MV-4-11 (cell line): ENCODE measurements at regions not wholly inside any gene's neighbourhood (a gene's known extent, or its start where the extent isn't known, plus 50 kb on each side); places are given as distances from the start of the nearest gene placed in this dataset.
"Not testable (repeated sequence)": the region's sequence is repeated elsewhere in the genome, so short reads cannot be mapped to it uniquely, and the experiment has no call there.

Source experiments
- DNase-seq: peaks from one replicate; lab custom pipeline; 2025; lab: John Stamatoyannopoulos, UW

GRCh38 chr12:127457726-127458125, 809.2 kb upstream of the TMEM132C start:
- DNase-seq = no peak

- no peak for DNase-seq
These were observed 807.8 kb upstream of the TMEM132C start for GRCh38 chr12:127459166-127459565.

DNA sequence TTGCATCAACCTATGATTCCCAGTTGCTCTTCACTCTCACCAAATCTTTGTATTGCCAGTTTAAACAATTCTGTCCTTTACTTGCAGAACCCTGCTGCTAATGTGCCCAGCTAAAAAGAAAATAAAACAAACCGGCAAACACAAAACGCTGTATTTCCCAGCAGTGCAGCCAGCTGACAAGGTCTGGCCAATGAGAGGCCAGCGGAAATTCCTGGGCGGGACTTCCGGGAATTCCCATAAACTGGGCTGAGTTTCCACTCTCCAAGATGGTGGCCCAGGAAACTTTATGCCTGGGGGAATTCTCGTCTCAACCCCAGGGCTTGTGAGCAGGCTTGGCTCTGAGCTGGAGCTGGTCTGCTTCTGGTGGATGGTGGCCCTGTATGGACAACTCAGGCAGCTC, 807.3 kb upstream of the TMEM132C start:
- DNase-seq = no peak

- DNase-seq = no peak
These were observed 803.7 kb upstream of the TMEM132C start for GRCh38 chr12:127463237-127463636.

GRCh38 chr12:127469331-127469730, 797.6 kb upstream of the TMEM132C start:
- no peak for DNase-seq

DNA sequence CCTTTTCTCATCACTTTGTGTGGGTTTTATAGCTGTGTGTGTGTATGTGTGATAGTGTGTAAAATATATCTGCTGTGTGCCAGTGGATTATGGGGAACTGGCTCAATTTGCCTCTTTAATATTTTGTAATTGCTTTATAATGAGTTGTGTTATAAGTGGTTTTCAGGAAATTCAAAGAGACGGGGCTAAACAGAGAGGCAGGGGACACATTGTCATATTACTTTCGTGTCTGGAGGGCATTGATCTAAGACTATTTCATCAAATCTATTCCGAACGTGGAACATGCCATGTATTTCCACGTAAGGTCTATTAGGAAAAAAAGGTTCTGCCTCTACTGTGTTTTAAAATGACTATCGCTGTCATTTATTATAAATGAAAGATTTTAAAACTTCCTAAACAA, 793.2 kb upstream of the TMEM132C start:
- no peak for DNase-seq

DNA sequence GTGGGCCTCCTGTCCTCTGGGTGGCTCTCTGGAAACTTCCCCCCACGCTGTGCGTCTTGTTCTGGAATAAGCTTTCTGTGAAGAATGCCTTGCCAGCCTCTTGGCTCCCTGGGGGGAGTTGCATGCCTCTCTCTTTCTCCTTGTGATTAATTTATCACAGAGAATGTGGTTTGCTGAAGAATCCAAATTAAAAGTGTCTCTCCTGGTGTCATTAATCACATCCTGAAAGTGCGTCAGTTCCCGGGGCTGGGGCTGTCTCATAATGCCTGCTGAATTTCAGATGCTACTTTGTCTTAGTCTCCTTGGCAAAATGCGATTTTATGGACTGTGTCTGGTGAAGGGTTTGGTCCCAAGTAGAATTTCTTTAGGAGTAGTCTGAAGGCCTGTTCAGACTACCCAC, 787.7 kb upstream of the TMEM132C start:
- DNase-seq = no peak

- no peak for DNase-seq
These were observed 786.1 kb upstream of the TMEM132C start for GRCh38 chr12:127480775-127481314.

DNA sequence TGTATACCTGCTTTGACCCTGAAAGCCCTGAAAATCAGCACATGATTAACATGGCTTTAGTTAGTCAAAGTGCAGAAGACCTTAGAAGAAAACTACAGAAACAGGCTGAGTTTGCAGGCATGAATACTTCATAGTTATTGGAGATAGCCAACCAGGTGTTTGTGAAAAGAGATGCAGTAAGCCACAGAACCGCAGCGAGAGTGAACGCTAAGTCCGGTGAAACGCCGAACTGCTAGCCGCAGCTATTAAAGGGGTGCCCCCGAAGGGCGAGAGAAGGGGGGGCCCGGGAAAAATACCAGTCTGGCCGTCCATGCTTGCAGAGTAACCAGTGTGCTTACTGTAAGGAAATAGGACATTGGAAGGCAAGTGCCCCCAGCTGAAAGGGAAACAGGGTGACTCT, 784.0 kb upstream of the TMEM132C start:
- DNase-seq = no peak

DNA sequence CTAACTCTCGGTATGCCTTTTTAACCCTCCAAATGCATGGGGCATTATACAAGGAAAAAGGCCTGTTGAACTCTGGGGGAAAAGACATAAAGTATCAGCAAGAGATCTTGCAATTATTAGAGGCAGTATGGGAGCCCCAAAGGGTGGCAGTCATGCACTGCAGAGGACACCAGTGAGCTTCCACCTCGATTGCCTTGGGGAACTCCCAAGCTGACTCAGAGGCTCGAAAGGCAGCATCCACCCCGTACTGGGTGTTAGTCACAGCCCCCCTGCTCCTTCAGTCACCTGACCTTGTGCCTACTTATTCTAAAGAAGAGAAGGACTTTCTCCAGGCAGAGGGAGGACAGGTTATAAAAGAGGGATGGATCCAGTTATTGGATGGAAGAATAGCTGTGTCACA, 781.4 kb upstream of the TMEM132C start:
- peak; percentile 76 for DNase-seq

DNA sequence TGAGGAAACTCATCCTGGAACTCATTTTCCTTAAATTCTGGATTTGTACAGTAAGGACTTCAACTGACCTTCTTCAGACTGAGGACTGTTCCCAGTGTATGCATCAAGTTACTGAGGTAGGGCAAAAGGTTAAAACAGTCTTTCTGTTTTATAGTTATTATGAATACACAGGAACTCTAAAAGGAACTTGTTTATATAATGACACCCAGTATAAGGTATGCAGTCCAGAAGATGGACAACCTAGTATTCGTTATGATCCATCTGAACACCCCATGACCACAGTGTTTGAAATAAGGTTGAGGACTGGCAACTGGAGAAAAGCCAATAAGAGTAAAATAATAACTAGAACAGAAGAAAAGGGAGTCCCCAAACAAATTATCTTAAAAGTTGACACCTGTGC, 779.9 kb upstream of the TMEM132C start:
- no peak for DNase-seq

DNA sequence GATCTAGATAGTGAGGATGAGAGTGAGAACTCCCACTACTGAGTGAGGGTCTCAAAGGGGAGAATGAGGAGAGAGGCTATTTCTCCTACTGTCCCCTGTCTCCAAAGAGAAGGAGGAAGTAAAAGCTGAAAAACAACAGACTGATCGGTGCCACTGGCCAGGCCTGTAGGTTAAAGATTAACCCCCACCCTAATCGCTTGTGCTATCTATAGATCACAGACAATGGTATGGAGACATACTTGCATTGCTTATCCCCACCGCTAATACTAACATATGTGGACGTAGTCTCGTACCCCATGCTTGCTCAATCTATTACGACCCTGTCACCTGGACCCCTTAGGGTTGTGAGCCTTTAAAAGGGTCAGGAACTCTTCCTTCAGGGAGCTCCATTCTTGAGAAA, 777.9 kb upstream of the TMEM132C start:
- no peak for DNase-seq

GRCh38 chr12:127494961-127495915, 771.7 kb upstream of the TMEM132C start:
- no peak for DNase-seq

- no peak for DNase-seq
These were observed 770.7 kb upstream of the TMEM132C start for GRCh38 chr12:127496255-127496654.

GRCh38 chr12:127500512-127501035, 766.4 kb upstream of the TMEM132C start:
- no peak for DNase-seq

- DNase-seq = no peak
These were observed 765.1 kb upstream of the TMEM132C start for GRCh38 chr12:127501916-127502315.

DNA sequence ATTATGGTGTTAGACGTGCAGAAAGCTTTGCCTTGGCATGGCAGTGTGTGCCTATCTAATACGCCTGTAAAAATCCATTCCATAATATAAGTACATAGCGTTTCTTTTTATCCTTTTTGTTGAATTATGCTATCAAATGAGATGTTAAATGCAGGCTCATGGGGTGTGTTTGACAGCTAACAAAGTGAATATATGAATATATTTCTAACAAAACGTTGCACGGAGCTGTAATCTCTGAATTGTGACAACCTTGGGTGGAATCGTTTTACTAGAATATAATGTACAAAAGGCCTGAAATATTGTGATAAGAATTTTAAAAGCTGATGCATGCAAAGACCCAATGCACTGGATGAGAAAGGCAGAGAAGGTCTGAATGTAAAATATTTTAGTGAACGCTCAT, 763.7 kb upstream of the TMEM132C start:
- no peak for DNase-seq

GRCh38 chr12:127503996-127504395, 763.0 kb upstream of the TMEM132C start:
- not testable (repeated sequence) for DNase-seq

DNA sequence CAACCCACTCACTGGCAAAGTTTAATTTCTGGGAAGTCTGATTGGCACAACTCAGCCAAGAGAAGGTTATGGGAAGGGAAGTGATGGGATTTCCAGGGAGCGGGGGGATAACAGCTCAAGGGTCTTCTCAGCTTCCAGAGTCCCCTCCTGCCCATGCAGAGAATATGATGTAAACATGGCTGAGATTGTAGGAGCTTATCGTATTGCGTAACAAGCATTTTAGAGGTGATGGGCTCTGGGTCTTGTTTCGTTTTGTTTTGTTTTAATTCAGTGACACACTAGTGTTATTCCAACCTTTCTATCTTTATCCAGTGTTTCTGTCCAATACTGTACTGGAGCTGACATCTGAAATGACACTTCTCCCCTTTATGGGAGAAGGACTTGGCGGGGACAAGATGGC, 762.1 kb upstream of the TMEM132C start:
- DNase-seq = no peak

GRCh38 chr12:127507341-127507740, 759.6 kb upstream of the TMEM132C start:
- DNase-seq = no peak

DNA sequence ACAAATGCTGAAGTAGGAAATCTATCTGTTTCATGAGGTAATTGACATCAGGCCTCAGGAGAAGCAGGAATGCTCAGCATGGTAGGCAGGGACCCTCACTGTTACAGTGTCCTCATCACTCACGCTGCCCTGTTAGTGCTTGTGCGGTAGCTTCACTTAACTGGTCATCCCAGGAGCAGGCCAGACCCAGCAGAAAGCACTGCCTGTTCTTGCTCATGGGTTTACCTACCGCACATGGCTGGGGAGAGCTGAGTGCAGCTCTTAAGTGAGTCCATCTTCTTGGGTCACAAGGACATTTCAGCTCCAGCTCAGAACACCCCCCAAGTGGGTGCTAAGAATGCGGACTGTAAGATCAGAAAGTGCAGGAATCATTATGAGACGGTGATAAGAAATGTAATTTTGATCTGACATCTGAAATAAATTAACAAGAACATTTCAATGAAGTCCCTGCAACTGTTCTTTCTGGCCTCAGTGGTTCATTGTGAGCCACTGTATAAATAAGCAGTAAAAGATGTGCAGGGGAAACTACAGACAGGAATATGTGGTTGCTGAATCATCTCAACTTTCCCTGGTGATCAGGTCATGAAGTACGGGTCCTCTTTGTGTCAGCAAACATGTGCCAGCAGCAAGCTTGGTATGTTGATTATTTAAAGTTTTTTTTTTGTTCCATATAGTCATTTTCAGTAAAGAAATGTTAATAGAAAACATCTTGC, 757.7 kb upstream of the TMEM132C start:
- DNase-seq = no peak

DNA sequence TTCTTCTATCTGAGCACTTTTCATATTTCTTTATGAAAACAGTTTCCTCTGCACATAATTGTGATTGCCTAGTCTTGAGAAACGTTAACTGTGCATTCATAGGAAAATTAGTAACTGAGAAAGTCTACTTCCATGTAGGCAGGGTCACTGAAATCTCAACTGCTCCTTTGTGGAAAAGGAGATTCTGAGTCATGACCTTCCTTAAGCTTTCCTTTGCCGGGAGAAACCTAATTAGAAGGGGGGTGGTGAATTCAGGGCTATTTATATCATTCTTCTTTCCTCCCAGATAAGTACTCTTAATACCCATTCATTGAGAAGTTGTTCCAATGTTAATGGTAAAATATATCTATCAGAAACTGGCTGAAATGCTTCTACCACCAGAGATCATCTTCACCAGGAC, 751.0 kb upstream of the TMEM132C start:
- DNase-seq = no peak

GRCh38 chr12:127516467-127516866, 750.5 kb upstream of the TMEM132C start:
- no peak for DNase-seq
